Keratinocyte (primary cell): ENCODE measurements at regions not wholly inside any gene's neighbourhood (a gene's known extent, or its start where the extent isn't known, plus 50 kb on each side); places are given as distances from the start of the nearest gene placed in this dataset.

Source experiments
- DNase-seq: peaks from one replicate; pipeline ENCODE4 v3.0.0-alpha.2; 2011; ENCODE audit warnings: low read depth, missing footprints, low spot score
- FAIRE-seq: peaks from 2 replicates; lab custom pipeline; 2011; peaks lifted over from hg19 to GRCh38; lab: Jason Lieb, UNC
- H2AFZ ChIP-seq: 2 replicates; pipeline ENCODE4 v1.6.0; 2012; ENCODE audit warnings: low read length, control low read depth, inconsistent platforms; ENCODE audit not compliant: control insufficient read depth
- H3K27ac ChIP-seq: 2 replicates; pipeline ENCODE4 v1.5.1; 2011; ENCODE audit warnings: low read length; ENCODE audit not compliant: control insufficient read depth, insufficient read depth
- H3K27me3 ChIP-seq: 3 replicates; pipeline ENCODE4 v1.6.0; 2011; ENCODE audit warnings: low read length; ENCODE audit not compliant: control insufficient read depth, insufficient read depth; ENCODE audit errors: extremely low read depth
- H3K36me3 ChIP-seq, 2 experiments: 2 replicates in 1 of 2; 3 replicates in 1 of 2; pipeline ENCODE4 v1.5.1; 2011; ENCODE audit warnings: low read length in 2 of 2, mild to moderate bottlenecking in 1 of 2; ENCODE audit not compliant: control insufficient read depth in 2 of 2, insufficient read depth in 2 of 2; ENCODE audit errors: extremely low read depth in 1 of 2
- H3K4me1 ChIP-seq: 3 replicates; pipeline ENCODE4 v1.5.1; 2011; ENCODE audit warnings: low read length; ENCODE audit not compliant: control insufficient read depth, insufficient read depth; ENCODE audit errors: extremely low read depth
- H3K4me2 ChIP-seq: 3 replicates; pipeline ENCODE4 v1.6.0; 2011; ENCODE audit warnings: low read depth, low read length; ENCODE audit not compliant: control insufficient read depth, insufficient read depth; ENCODE audit errors: extremely low read depth
- H3K4me3 ChIP-seq, 3 experiments: fragments of 200-600 bp in 1 of 3; sonication (generic) in 1 of 3; 2 replicates in 2 of 3; 3 replicates in 1 of 3; pipeline ENCODE4 v1.5.1; 2011 to 2016; ENCODE audit warnings: low read length in 3 of 3, mild to moderate bottlenecking in 3 of 3, control low read depth in 2 of 3, inconsistent platforms in 1 of 3, low read depth in 1 of 3, mixed read lengths in 1 of 3, mixed run types in 1 of 3, moderate library complexity in 1 of 3; ENCODE audit not compliant: control insufficient read depth in 2 of 3, insufficient read depth in 2 of 3; ENCODE audit errors: extremely low read depth in 1 of 3
- H3K79me2 ChIP-seq: 2 replicates; pipeline ENCODE4 v1.6.0; 2012; ENCODE audit warnings: low read length; ENCODE audit not compliant: control insufficient read depth, insufficient read depth
- H3K9ac ChIP-seq: 3 replicates; pipeline ENCODE4 v1.6.0; 2011; ENCODE audit warnings: low read length; ENCODE audit not compliant: control insufficient read depth, insufficient read depth; ENCODE audit errors: extremely low read depth
- H3K9me1 ChIP-seq: 3 replicates; pipeline ENCODE4 v1.6.0; 2011; ENCODE audit warnings: low read length; ENCODE audit not compliant: control insufficient read depth, insufficient read depth; ENCODE audit errors: extremely low read depth
- H3K9me3 ChIP-seq: 2 replicates; pipeline ENCODE4 v1.5.1; 2012; ENCODE audit warnings: low read depth, low read length; ENCODE audit not compliant: control insufficient read depth
- H4K20me1 ChIP-seq: 3 replicates; pipeline ENCODE4 v1.6.0; 2011; ENCODE audit warnings: low read length; ENCODE audit not compliant: control insufficient read depth, insufficient read depth; ENCODE audit errors: extremely low read depth
- EZH2 ChIP-seq: IDR thresholded peaks from one replicate; pipeline ENCODE4 v1.6.1; 2012; ENCODE audit warnings: inconsistent platforms, mild to moderate bottlenecking, low read length, moderate library complexity
- dilution Hi-C: fragments of 300-500 bp; cut with MboI; formaldehyde crosslinking; loops from one replicate; pipeline ENCODE4 v1.7.0; 2020; ENCODE audit warnings: low sequenced_read_pairs; ENCODE audit not compliant: extremely low pct_ligation_motif_present
- TF ChIP-seq, protein P1 (sequence below), 3 experiments: IDR thresholded peaks in 1 of 3; conservative IDR thresholded peaks in 1 of 3; optimal IDR thresholded peaks in 1 of 3; 2 replicates in 2 of 3; 3 replicates in 1 of 3; pipeline versions ENCODE3 to v1.5.1; 2011; ENCODE audit warnings: low read length in 3 of 3, mild to moderate bottlenecking in 3 of 3, moderate library complexity in 2 of 3, control low read depth in 1 of 3, inconsistent platforms in 1 of 3; ENCODE audit not compliant: insufficient read depth in 2 of 3; ENCODE audit errors: extremely low read depth in 1 of 3

GRCh38 chr10:78649429-78649828 lies 419.3 kb upstream of the ZMIZ1 start:
- FAIRE-seq, result no peak
- H3K9me1 ChIP-seq, result no peaks in the 10 kb centered on the region
- DNase-seq, result no peak
- no peak overlapping the region for H3K4me2 ChIP-seq
- no peaks in the 10 kb centered on the region for H3K9me3 ChIP-seq
- no peaks in the 10 kb centered on the region for H4K20me1 ChIP-seq
- no peaks in the 10 kb centered on the region for H3K36me3 ChIP-seq
- no peaks in the 10 kb centered on the region for H3K27me3 ChIP-seq
- no peak for TF ChIP-seq EZH2
- TF ChIP-seq, protein P1, sequence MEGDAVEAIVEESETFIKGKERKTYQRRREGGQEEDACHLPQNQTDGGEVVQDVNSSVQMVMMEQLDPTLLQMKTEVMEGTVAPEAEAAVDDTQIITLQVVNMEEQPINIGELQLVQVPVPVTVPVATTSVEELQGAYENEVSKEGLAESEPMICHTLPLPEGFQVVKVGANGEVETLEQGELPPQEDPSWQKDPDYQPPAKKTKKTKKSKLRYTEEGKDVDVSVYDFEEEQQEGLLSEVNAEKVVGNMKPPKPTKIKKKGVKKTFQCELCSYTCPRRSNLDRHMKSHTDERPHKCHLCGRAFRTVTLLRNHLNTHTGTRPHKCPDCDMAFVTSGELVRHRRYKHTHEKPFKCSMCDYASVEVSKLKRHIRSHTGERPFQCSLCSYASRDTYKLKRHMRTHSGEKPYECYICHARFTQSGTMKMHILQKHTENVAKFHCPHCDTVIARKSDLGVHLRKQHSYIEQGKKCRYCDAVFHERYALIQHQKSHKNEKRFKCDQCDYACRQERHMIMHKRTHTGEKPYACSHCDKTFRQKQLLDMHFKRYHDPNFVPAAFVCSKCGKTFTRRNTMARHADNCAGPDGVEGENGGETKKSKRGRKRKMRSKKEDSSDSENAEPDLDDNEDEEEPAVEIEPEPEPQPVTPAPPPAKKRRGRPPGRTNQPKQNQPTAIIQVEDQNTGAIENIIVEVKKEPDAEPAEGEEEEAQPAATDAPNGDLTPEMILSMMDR (optimal IDR thresholded peaks at IDR 0.05 in 1 of 3, IDR thresholded peaks at IDR 0.05 in 1 of 3, conservative IDR thresholded peaks at IDR 0.05 in 1 of 3; ENCODE audit: extremely low read depth in 1 of 3, insufficient read depth in 2 of 3, low read length in 3 of 3), result no peak
- dilution Hi-C loops, result no loop called here
- H3K4me3 ChIP-seq, result no peak overlapping the region
- no peak overlapping the region for H3K9ac ChIP-seq
- H3K4me1 ChIP-seq, result no peaks in the 10 kb centered on the region
- no peak overlapping the region for H2AFZ ChIP-seq
- no peak overlapping the region for H3K27ac ChIP-seq
- H3K79me2 ChIP-seq, result no peaks in the 10 kb centered on the region

DNA sequence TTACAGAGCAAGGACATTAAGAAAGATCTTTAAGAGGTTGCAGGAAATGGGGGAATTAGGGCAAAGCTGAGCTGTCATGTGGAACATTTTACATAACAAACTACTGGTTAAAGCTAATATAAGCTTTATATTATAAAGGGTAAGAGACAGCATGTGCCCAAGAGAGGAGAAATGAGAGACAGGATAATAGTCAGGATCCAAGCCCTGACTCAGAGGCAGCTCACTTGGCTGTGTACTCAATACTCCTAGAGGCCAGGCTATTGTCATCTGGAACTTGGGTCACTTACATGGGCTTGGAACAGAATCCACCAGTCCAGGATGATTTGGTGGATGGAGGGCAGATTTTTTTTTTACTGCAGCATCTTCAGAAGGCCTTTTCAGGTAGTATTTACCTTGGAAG lies 418.6 kb upstream of the ZMIZ1 start:
- no peak overlapping the region for H3K4me2 ChIP-seq
- no peak overlapping the region for H3K27ac ChIP-seq

More for the DNA sequence above, 418.6 kb upstream of the ZMIZ1 start:
- Histone ChIP-seq H3K9ac (no peak overlapping the region), H3K9me3 (no peaks in the 10 kb centered on the region), H3K4me1 (no peaks in the 10 kb centered on the region), H4K20me1 (no peaks in the 10 kb centered on the region), H2AFZ (no peak overlapping the region), H3K9me1 (no peaks in the 10 kb centered on the region), H3K36me3 (no peaks in the 10 kb centered on the region), H3K4me3 (no peak overlapping the region), H3K79me2 (no peaks in the 10 kb centered on the region), H3K27me3 (no peaks in the 10 kb centered on the region)
- FAIRE-seq, result no peak
- dilution Hi-C loops, result no loop called here
- TF ChIP-seq, protein P1 (optimal IDR thresholded peaks at IDR 0.05 in 1 of 3, IDR thresholded peaks at IDR 0.05 in 1 of 3, conservative IDR thresholded peaks at IDR 0.05 in 1 of 3; ENCODE audit: extremely low read depth in 1 of 3, insufficient read depth in 2 of 3, low read length in 3 of 3), result no peak
- TF ChIP-seq EZH2, result no peak
- no peak for DNase-seq
